Liver (tissue), 8 donors: ENCODE measurements at regions not wholly inside any gene's neighbourhood (a gene's known extent, or its start where the extent isn't known, plus 50 kb on each side); places are given as distances from the start of the nearest gene placed in this dataset.
A peak's percentile ranks its signal among the peaks of the same experiment; 100 is the strongest.

Experiments
- DNase-seq: peaks from one replicate; pipeline ENCODE4 v3.0.0-alpha.2; 2017; ENCODE audit warnings: low spot score
- H3K27ac ChIP-seq, 2 donors: one replicate each; pipeline ENCODE4 v1.7.0; 2013; ENCODE audit warnings: inconsistent platforms in 2 of 2, low read length in 2 of 2, control low read depth in 1 of 2, low read depth in 1 of 2, mild to moderate bottlenecking in 1 of 2
- H3K27me3 ChIP-seq, 4 donors: one replicate each; pipeline versions ENCODE4 v1.6.1 to v1.7.0; 2013; ENCODE audit warnings: low read length in 3 of 4, inconsistent platforms in 1 of 4, mild to moderate bottlenecking in 1 of 4, moderate library complexity in 1 of 4; ENCODE audit not compliant: control insufficient read depth in 4 of 4, insufficient read depth in 4 of 4
- H3K36me3 ChIP-seq, 4 donors: one replicate each; pipeline versions ENCODE4 v1.6.1 to v1.7.0; 2013; ENCODE audit warnings: low read length in 3 of 4, mild to moderate bottlenecking in 3 of 4, low read depth in 1 of 4, moderate library complexity in 1 of 4; ENCODE audit not compliant: control insufficient read depth in 4 of 4, insufficient read depth in 3 of 4
- H3K4me1 ChIP-seq, 4 donors: one replicate each; pipeline versions ENCODE4 v1.6.1 to v1.7.0; 2013; ENCODE audit warnings: low read length in 3 of 4, mild to moderate bottlenecking in 3 of 4, moderate library complexity in 1 of 4; ENCODE audit not compliant: control insufficient read depth in 4 of 4, insufficient read depth in 4 of 4
- H3K4me3 ChIP-seq, 3 donors: one replicate each; pipeline versions ENCODE4 v1.6.1 to v1.7.0; 2013; ENCODE audit warnings: low read length in 3 of 3, control low read depth in 1 of 3, low read depth in 1 of 3, mild to moderate bottlenecking in 1 of 3
- H3K9ac ChIP-seq, 2 donors: one replicate each; pipeline ENCODE4 v1.7.0; 2013; ENCODE audit warnings: low read length in 2 of 2, mild to moderate bottlenecking in 2 of 2, moderate library complexity in 2 of 2, control low read depth in 1 of 2, low read depth in 1 of 2
- H3K9me3 ChIP-seq, 4 donors: one replicate each; pipeline versions ENCODE4 v1.6.1 to v1.7.0; 2013; ENCODE audit warnings: low read length in 3 of 4; ENCODE audit not compliant: control insufficient read depth in 4 of 4
- FOXA1 ChIP-seq: IDR thresholded peaks from 2 replicates; pipeline ENCODE4 v1.6.1; 2016; ENCODE audit warnings: antibody characterized with exemption
- FOXA2 ChIP-seq: IDR thresholded peaks from 2 replicates; pipeline ENCODE4 v1.6.1; 2016; ENCODE audit warnings: antibody characterized with exemption
- HNF4A ChIP-seq, 2 donors: conservative IDR thresholded peaks; 2 replicates each; pipeline ENCODE4 v1.6.1; 2016; ENCODE audit warnings: antibody characterized with exemption in 2 of 2, mild to moderate bottlenecking in 2 of 2
- HNF4G ChIP-seq: IDR thresholded peaks from 2 replicates; pipeline ENCODE4 v1.6.1; 2016; ENCODE audit warnings: antibody characterized with exemption
- JUND ChIP-seq, 2 donors: IDR thresholded peaks; 2 replicates each; pipeline ENCODE4 v1.6.1; 2016; ENCODE audit warnings: antibody characterized with exemption in 2 of 2
- NR2F2 ChIP-seq: IDR thresholded peaks from 2 replicates; pipeline ENCODE4 v1.6.1; 2016; ENCODE audit warnings: antibody characterized with exemption
- RAD21 ChIP-seq, 2 donors: IDR thresholded peaks; 2 replicates each; pipeline ENCODE4 v1.6.1; 2016; ENCODE audit warnings: antibody characterized with exemption in 2 of 2, mild to moderate bottlenecking in 2 of 2
- SP1 ChIP-seq: IDR thresholded peaks from 2 replicates; pipeline ENCODE4 v1.6.1; 2018; ENCODE audit warnings: antibody characterized with exemption, mild to moderate bottlenecking
- TAF1 ChIP-seq: conservative IDR thresholded peaks from 2 replicates; pipeline ENCODE4 v1.6.1; 2016; ENCODE audit warnings: antibody characterized with exemption, mild to moderate bottlenecking
- WGBS: extraction: QIAGEN DNeasy Blood & Tissue Kit; methylation state at CpG from one replicate; pipeline ENCODE4 v1.1.7; 2013; 5-methylcytosine and 5-hydroxymethylcytosine counted together
- TF ChIP-seq, protein P1 (sequence below): IDR thresholded peaks from 2 replicates; pipeline ENCODE4 v1.6.1; 2016; ENCODE audit warnings: antibody characterized with exemption, mild to moderate bottlenecking
- TF ChIP-seq, protein P2 (sequence below): IDR thresholded peaks from 2 replicates; pipeline ENCODE4 v1.6.1; 2016; ENCODE audit warnings: antibody characterized with exemption
- TF ChIP-seq, protein P3 (sequence below): IDR thresholded peaks from 2 replicates; pipeline ENCODE4 v1.6.1; 2016; ENCODE audit warnings: antibody characterized with exemption
- TF ChIP-seq, protein P4 (sequence below): fragments of 150-350 bp; IDR thresholded peaks from 2 replicates; pipeline ENCODE4 v1.5.1; 2017; ENCODE audit warnings: improper control_type of control experiment, low read depth, low read length; ENCODE audit not compliant: missing input control
- TF ChIP-seq, protein P5 (sequence below): IDR thresholded peaks from 2 replicates; pipeline ENCODE4 v1.6.1; 2016; ENCODE audit warnings: antibody characterized with exemption
- donor health status: healthy.
- donor health status: healthy.
- donor health status: healthy.
- donor health status: healthy.
- donor health status: healthy.

DNA sequence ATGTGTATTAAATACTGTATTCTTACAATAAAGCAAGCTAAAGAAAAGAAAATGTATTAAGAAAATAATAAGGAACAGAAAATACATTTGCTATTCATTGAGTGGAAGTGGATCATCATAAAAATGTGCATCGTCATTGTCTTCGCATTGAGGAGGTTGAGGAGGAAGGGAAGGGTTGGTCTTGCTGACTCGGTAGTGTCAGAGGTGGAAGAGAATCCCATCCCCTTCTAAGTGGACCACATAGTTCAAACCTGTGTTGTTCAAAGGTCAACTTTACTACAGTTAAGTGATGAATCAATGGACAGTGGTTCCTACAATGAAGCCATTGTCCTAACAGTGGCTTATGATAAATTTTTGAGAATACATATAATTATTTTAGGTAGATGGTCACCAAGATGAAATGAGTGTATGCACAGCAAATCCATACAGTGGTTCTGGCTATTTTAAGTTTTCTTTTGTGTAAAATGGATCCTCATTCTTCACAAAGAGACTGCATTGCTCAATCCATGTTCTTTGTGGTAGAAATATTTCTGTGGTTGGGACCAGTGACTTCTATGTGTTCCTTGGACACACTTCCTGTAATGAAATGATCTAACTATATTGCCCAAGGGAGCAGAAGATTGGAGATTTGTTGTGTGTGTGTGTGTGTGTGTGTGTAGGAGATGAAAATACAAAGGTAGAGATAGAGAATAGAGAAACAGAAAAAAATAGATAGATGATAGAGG lies 556.4 kb upstream of the AMELY start (continued):
- TF ChIP-seq, protein P1, sequence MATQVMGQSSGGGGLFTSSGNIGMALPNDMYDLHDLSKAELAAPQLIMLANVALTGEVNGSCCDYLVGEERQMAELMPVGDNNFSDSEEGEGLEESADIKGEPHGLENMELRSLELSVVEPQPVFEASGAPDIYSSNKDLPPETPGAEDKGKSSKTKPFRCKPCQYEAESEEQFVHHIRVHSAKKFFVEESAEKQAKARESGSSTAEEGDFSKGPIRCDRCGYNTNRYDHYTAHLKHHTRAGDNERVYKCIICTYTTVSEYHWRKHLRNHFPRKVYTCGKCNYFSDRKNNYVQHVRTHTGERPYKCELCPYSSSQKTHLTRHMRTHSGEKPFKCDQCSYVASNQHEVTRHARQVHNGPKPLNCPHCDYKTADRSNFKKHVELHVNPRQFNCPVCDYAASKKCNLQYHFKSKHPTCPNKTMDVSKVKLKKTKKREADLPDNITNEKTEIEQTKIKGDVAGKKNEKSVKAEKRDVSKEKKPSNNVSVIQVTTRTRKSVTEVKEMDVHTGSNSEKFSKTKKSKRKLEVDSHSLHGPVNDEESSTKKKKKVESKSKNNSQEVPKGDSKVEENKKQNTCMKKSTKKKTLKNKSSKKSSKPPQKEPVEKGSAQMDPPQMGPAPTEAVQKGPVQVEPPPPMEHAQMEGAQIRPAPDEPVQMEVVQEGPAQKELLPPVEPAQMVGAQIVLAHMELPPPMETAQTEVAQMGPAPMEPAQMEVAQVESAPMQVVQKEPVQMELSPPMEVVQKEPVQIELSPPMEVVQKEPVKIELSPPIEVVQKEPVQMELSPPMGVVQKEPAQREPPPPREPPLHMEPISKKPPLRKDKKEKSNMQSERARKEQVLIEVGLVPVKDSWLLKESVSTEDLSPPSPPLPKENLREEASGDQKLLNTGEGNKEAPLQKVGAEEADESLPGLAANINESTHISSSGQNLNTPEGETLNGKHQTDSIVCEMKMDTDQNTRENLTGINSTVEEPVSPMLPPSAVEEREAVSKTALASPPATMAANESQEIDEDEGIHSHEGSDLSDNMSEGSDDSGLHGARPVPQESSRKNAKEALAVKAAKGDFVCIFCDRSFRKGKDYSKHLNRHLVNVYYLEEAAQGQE = no peak
- no peak for TF ChIP-seq FOXA1

DNA sequence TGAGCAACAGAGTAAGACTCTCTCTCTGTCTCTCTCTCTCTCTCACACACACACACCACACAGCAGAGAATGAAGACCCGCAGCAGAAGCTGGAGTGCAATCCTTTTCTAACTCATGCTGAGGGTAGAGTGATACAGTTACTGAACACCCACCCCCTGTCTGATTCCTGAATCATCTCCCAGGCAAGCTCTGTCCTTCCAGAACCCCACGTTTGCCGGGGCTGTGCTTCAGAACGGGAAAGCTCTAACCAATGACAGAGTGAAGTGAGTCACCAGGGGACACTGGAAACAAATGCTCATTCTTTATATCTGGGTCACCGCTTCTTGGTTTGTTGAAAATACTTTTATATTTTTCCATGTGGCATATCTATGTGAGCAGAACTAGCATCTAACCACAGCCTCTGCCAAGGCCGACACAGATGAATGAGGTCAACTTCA lies 553.7 kb upstream of the AMELY start:
- TF ChIP-seq, protein P2, sequence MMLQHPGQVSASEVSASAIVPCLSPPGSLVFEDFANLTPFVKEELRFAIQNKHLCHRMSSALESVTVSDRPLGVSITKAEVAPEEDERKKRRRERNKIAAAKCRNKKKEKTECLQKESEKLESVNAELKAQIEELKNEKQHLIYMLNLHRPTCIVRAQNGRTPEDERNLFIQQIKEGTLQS = no peak
- TF ChIP-seq JUND (IDR thresholded peaks at IDR 0.05) = peak in 1 of 2 donors; percentile 9
- no peaks in the 10 kb centered on the region for H3K9me3 ChIP-seq
- H3K9ac ChIP-seq = no peak overlapping the region
- no peaks in the 10 kb centered on the region for H3K4me1 ChIP-seq
- H3K27ac ChIP-seq = no peak overlapping the region
- H3K36me3 ChIP-seq = no peaks in the 10 kb centered on the region
- no peak overlapping the region for H3K4me3 ChIP-seq
- no peaks in the 10 kb centered on the region for H3K27me3 ChIP-seq
- WGBS = 78% methylated on average over 6 of the region's 6 CpGs
- no peak for DNase-seq

DNA sequence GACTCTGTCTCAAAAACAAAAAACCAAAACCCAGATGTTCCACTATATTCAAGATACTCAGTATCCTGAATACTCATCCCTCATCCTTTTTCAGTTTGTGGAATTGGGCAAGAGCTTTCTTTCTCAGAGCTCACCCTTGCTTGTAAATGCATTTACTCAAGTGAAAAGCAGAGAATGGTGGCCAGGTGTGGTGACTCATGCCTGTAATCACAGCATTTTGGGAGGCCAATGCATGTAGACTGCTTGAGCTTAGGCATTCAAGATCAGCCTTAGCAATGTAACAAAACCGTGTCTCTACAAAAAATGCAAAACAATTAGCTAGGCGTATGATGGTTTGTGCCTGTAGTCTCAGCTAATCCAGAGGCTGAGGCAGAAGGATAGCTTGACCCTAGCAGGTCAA lies 553.2 kb upstream of the AMELY start:
- WGBS = 76% methylated on average over 2 of the region's 2 CpGs
- Histone ChIP-seq H3K4me1 (no peaks in the 10 kb centered on the region), H3K9me3 (no peaks in the 10 kb centered on the region), H3K27me3 (no peaks in the 10 kb centered on the region), H3K4me3 (no peak overlapping the region), H3K36me3 (no peaks in the 10 kb centered on the region), H3K9ac (no peak overlapping the region), H3K27ac (no peak overlapping the region)
- DNase-seq = no peak
- TF ChIP-seq, protein P1 = no peak
- TF ChIP-seq FOXA2 (no peak), HNF4A (conservative IDR thresholded peaks at IDR 0.05) (no peak), RAD21 (IDR thresholded peaks at IDR 0.05) (no peak), FOXA1 (no peak), JUND (IDR thresholded peaks at IDR 0.05) (no peak), TAF1 (no peak), HNF4G (no peak), SP1 (no peak), NR2F2 (no peak)
- TF ChIP-seq, protein P3, sequence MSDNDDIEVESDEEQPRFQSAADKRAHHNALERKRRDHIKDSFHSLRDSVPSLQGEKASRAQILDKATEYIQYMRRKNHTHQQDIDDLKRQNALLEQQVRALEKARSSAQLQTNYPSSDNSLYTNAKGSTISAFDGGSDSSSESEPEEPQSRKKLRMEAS = no peak
- TF ChIP-seq, protein P2 = no peak
- TF ChIP-seq, protein P4, sequence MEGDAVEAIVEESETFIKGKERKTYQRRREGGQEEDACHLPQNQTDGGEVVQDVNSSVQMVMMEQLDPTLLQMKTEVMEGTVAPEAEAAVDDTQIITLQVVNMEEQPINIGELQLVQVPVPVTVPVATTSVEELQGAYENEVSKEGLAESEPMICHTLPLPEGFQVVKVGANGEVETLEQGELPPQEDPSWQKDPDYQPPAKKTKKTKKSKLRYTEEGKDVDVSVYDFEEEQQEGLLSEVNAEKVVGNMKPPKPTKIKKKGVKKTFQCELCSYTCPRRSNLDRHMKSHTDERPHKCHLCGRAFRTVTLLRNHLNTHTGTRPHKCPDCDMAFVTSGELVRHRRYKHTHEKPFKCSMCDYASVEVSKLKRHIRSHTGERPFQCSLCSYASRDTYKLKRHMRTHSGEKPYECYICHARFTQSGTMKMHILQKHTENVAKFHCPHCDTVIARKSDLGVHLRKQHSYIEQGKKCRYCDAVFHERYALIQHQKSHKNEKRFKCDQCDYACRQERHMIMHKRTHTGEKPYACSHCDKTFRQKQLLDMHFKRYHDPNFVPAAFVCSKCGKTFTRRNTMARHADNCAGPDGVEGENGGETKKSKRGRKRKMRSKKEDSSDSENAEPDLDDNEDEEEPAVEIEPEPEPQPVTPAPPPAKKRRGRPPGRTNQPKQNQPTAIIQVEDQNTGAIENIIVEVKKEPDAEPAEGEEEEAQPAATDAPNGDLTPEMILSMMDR = no peak
- TF ChIP-seq, protein P5, sequence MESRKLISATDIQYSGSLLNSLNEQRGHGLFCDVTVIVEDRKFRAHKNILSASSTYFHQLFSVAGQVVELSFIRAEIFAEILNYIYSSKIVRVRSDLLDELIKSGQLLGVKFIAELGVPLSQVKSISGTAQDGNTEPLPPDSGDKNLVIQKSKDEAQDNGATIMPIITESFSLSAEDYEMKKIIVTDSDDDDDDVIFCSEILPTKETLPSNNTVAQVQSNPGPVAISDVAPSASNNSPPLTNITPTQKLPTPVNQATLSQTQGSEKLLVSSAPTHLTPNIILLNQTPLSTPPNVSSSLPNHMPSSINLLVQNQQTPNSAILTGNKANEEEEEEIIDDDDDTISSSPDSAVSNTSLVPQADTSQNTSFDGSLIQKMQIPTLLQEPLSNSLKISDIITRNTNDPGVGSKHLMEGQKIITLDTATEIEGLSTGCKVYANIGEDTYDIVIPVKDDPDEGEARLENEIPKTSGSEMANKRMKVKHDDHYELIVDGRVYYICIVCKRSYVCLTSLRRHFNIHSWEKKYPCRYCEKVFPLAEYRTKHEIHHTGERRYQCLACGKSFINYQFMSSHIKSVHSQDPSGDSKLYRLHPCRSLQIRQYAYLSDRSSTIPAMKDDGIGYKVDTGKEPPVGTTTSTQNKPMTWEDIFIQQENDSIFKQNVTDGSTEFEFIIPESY = no peak
